Muscle layer of duodenum (tissue), 2 donors: ENCODE measurements at regions not wholly inside any gene's neighbourhood (a gene's known extent, or its start where the extent isn't known, plus 50 kb on each side); places are given as distances from the start of the nearest gene placed in this dataset.

Experiments
- H3K27ac ChIP-seq: one replicate; pipeline ENCODE4 v1.7.0; 2013; ENCODE audit warnings: mild to moderate bottlenecking, low read length
- H3K27me3 ChIP-seq: one replicate; pipeline ENCODE4 v1.7.0; 2013; ENCODE audit warnings: low read depth, mild to moderate bottlenecking, control low read depth, low read length
- H3K36me3 ChIP-seq, 2 donors: one replicate each; pipeline ENCODE4 v1.7.0; 2013; ENCODE audit warnings: low read length in 2 of 2, control low read depth in 1 of 2, mild to moderate bottlenecking in 1 of 2; ENCODE audit not compliant: insufficient read depth in 2 of 2, control insufficient read depth in 1 of 2
- H3K4me1 ChIP-seq, 2 donors: one replicate each; pipeline ENCODE4 v1.7.0; 2013; ENCODE audit warnings: low read length in 2 of 2, mild to moderate bottlenecking in 2 of 2, control low read depth in 1 of 2, moderate library complexity in 1 of 2; ENCODE audit not compliant: insufficient read depth in 2 of 2, control insufficient read depth in 1 of 2
- H3K4me3 ChIP-seq, 2 donors: one replicate each; pipeline ENCODE4 v1.7.0; 2013; ENCODE audit warnings: low read length in 2 of 2, low read depth in 1 of 2, mild to moderate bottlenecking in 1 of 2
- H3K9me3 ChIP-seq, 2 donors: one replicate each; pipeline ENCODE4 v1.7.0; 2013; ENCODE audit warnings: low read length in 2 of 2, control low read depth in 1 of 2, mild to moderate bottlenecking in 1 of 2; ENCODE audit not compliant: control insufficient read depth in 1 of 2
- donor health status: healthy.

DNA sequence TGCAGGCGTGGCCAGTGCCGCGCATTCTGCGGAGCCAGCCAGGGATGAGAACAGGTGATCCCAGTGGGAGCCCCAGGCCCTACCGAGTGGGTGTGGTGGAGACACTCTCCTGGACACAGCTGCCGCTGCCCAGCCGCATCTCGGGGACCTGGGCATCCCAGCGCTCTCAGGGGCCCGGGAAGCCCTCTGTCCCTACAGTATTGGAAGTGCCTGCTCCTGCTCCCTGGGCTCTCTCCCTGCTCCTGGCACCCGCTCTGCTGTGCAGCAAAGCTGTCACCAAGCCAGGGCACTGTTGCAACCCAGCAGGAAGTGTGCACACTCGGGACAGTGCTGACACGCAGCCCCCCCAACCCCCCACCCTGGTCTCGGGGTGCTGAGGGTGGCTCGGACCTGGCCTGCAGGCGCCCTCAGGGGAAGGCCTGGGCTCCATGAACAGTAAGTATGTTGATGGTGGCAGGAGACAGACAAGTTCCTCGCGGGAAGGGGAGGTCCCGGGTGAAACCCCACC is 1177.4 kb upstream of the GBE1 start:
- H3K4me1 ChIP-seq = no peaks in the 10 kb centered on the region
- no peaks in the 10 kb centered on the region for H3K27me3 ChIP-seq
- no peak overlapping the region for H3K4me3 ChIP-seq
- no peaks in the 10 kb centered on the region for H3K36me3 ChIP-seq
- H3K27ac ChIP-seq = no peak overlapping the region
- H3K9me3 ChIP-seq = peaks cover 0 to 5% of the 10 kb centered on the region in 2 donors

GRCh38 chr3:82927309-82928253 is 1166.1 kb upstream of the GBE1 start:
- H3K9me3 ChIP-seq = no peaks in the 10 kb centered on the region
- H3K27ac ChIP-seq = no peak overlapping the region
- H3K4me1 ChIP-seq = no peaks in the 10 kb centered on the region
- no peak overlapping the region for H3K4me3 ChIP-seq
- H3K27me3 ChIP-seq = no peaks in the 10 kb centered on the region
- no peaks in the 10 kb centered on the region for H3K36me3 ChIP-seq

- H3K36me3 ChIP-seq = no peaks in the 10 kb centered on the region
- no peaks in the 10 kb centered on the region for H3K27me3 ChIP-seq
- no peaks in the 10 kb centered on the region for H3K9me3 ChIP-seq
- H3K4me1 ChIP-seq = no peaks in the 10 kb centered on the region
- H3K4me3 ChIP-seq = no peak overlapping the region
- no peak overlapping the region for H3K27ac ChIP-seq
Observed at GRCh38 chr3:82891028-82891427, 1129.6 kb upstream of the GBE1 start.

GRCh38 chr3:82883072-82883471 is 1121.6 kb upstream of the GBE1 start:
- no peaks in the 10 kb centered on the region for H3K4me1 ChIP-seq
- no peak overlapping the region for H3K4me3 ChIP-seq
- no peaks in the 10 kb centered on the region for H3K27me3 ChIP-seq
- H3K36me3 ChIP-seq = no peaks in the 10 kb centered on the region
- no peak overlapping the region for H3K27ac ChIP-seq
- H3K9me3 ChIP-seq = no peaks in the 10 kb centered on the region

DNA sequence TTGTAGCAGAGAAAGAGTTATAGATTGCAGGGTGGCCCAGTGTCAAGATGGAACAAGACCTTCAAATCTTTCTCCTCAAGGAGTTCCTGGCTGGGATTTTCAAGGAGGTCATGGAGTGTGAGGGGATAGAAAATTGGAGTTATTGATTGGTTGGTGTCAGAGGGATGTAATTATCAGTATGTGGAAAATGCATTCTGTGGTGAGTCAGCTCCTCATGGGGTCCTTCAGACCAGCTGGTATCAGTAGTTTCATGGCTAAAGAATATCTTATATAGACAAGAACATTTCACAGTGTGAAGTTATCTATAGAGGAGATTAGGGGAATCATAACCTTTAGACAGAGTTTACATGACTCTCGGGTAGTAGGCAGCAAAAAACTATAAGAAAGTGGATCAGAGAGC is 1114.0 kb upstream of the GBE1 start:
- H3K27ac ChIP-seq = no peak overlapping the region
- no peaks in the 10 kb centered on the region for H3K36me3 ChIP-seq
- H3K27me3 ChIP-seq = no peaks in the 10 kb centered on the region
- no peaks in the 10 kb centered on the region for H3K9me3 ChIP-seq
- H3K4me1 ChIP-seq = no peaks in the 10 kb centered on the region
- no peak overlapping the region for H3K4me3 ChIP-seq

GRCh38 chr3:82839871-82840270 is 1078.4 kb upstream of the GBE1 start:
- Histone ChIP-seq H3K36me3 (no peaks in the 10 kb centered on the region), H3K27ac (no peak overlapping the region), H3K9me3 (peaks cover 0 to 5% of the 10 kb centered on the region in 2 donors), H3K4me1 (no peaks in the 10 kb centered on the region), H3K27me3 (no peaks in the 10 kb centered on the region), H3K4me3 (no peak overlapping the region)

GRCh38 chr3:82834098-82834497 is 1072.7 kb upstream of the GBE1 start:
- H3K36me3 ChIP-seq = no peaks in the 10 kb centered on the region
- H3K4me1 ChIP-seq = no peaks in the 10 kb centered on the region
- no peak overlapping the region for H3K27ac ChIP-seq
- H3K9me3 ChIP-seq = no peaks in the 10 kb centered on the region
- H3K4me3 ChIP-seq = no peak overlapping the region
- H3K27me3 ChIP-seq = no peaks in the 10 kb centered on the region

DNA sequence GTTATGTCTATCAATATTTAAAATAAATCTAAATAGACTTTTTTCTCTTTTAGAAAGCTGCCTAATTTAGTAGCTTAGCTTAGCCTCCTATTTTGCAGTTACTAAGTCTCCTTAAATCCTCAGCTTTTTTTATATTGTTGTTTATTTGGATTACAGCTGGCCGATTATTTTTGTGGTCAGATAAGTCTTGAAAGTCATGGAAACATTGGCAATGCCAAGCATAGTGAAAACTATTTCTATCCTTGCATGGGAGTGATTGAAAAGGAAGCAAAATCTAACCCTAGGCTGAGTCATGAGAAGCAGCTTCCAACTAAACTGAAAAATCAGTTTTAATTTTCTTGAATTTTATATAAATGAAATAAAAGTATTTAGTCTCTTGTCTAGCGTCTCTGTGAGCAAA is 1063.0 kb upstream of the GBE1 start:
- Histone ChIP-seq H3K27ac (no peak overlapping the region), H3K9me3 (no peaks in the 10 kb centered on the region), H3K4me1 (no peaks in the 10 kb centered on the region), H3K4me3 (no peak overlapping the region), H3K27me3 (no peaks in the 10 kb centered on the region), H3K36me3 (no peaks in the 10 kb centered on the region)

- H3K4me3 ChIP-seq = no peak overlapping the region
- H3K27ac ChIP-seq = no peak overlapping the region
- H3K27me3 ChIP-seq = no peaks in the 10 kb centered on the region
- H3K9me3 ChIP-seq = peaks cover 0 to 7% of the 10 kb centered on the region in 2 donors
- no peaks in the 10 kb centered on the region for H3K4me1 ChIP-seq
- no peaks in the 10 kb centered on the region for H3K36me3 ChIP-seq
Observed at GRCh38 chr3:82816086-82816485, 1054.6 kb upstream of the GBE1 start.

DNA sequence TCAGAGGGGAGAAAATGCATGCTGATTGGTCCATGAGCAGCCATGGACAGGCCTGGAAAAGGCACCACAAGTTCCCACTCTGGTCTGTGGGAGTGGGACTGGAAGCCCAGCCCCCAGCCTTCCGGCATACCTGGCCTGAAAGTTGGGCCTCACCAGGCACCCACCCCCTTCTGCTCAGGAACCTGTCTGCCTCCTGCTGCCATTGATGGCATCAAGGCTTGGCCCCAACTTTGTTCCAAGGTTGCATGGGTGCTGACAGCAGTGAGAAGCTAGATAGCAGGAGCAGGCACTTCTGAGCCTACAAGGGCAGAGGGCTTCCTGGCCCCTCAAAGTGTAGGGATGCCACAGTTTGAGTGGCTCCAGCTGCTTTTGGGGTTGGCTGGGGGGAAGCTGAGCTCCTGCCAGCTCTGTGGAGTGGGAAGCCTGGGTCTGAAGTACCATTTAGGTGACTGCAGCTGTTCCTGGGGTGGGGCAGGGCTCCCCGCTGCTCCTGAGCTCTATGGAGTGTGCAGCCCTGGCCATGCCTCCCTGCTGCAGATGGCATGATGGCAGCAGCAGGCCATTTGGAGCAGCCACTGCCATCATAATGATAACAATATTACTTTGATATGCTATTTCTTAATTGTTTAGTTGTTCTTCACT is 1054.1 kb upstream of the GBE1 start:
- Histone ChIP-seq H3K36me3 (no peaks in the 10 kb centered on the region), H3K27me3 (no peaks in the 10 kb centered on the region), H3K4me3 (no peak overlapping the region), H3K4me1 (no peaks in the 10 kb centered on the region), H3K27ac (no peak overlapping the region), H3K9me3 (peaks cover 0 to 7% of the 10 kb centered on the region in 2 donors)

- H3K27me3 ChIP-seq = no peaks in the 10 kb centered on the region
- no peaks in the 10 kb centered on the region for H3K36me3 ChIP-seq
- H3K4me3 ChIP-seq = no peak overlapping the region
- H3K27ac ChIP-seq = no peak overlapping the region
- H3K9me3 ChIP-seq = peaks cover 0 to 7% of the 10 kb centered on the region in 2 donors
- H3K4me1 ChIP-seq = no peaks in the 10 kb centered on the region
Observed at GRCh38 chr3:82814660-82815059, 1053.2 kb upstream of the GBE1 start.
